ENCODE measurements at regions not wholly inside any gene's neighbourhood (a gene's known extent, or its start where the extent isn't known, plus 50 kb on each side); places are given as distances from the start of the nearest gene placed in this dataset.

DNA sequence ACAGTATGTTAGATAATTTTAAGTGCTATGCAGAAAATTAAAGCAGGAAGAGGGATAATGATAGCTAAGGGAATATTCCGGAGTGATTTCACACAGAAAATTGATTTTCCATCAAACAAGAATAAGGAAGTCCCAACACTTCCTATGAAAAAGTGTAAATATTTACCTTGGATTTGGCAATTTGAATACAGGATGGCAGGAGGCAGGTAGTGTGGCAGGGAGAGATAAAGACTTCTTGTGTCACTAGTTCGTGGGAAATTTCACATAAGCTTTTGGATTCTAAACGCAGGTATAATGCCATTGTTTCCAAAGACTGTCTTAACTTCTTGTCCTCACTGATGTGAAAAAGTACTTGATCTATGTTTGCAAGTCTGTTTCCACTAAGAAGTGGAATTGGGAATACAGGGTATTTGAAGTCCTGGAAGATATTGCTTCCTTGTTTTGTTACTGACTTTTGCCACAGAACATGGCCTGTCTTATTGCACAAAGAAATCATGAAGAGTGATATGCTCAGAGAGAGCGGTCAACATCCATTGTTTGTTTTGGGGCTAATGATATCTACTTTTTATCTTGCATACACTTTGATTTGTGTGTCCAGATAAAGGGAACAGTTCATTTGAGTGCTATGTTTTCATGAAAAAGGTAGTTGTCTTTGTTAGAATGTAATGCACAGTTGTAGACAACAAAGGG, 1216.1 kb upstream of the FAM98A start:
- TF ChIP-seq, protein P1, sequence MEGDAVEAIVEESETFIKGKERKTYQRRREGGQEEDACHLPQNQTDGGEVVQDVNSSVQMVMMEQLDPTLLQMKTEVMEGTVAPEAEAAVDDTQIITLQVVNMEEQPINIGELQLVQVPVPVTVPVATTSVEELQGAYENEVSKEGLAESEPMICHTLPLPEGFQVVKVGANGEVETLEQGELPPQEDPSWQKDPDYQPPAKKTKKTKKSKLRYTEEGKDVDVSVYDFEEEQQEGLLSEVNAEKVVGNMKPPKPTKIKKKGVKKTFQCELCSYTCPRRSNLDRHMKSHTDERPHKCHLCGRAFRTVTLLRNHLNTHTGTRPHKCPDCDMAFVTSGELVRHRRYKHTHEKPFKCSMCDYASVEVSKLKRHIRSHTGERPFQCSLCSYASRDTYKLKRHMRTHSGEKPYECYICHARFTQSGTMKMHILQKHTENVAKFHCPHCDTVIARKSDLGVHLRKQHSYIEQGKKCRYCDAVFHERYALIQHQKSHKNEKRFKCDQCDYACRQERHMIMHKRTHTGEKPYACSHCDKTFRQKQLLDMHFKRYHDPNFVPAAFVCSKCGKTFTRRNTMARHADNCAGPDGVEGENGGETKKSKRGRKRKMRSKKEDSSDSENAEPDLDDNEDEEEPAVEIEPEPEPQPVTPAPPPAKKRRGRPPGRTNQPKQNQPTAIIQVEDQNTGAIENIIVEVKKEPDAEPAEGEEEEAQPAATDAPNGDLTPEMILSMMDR (IDR thresholded peaks at IDR 0.05) = no peak
- TF ChIP-seq POLR2A (IDR thresholded peaks at IDR 0.05) = no peak
